ENCODE measurements at regions not wholly inside any gene's neighbourhood (a gene's known extent, or its start where the extent isn't known, plus 50 kb on each side); places are given as distances from the start of the nearest gene placed in this dataset.

DNA sequence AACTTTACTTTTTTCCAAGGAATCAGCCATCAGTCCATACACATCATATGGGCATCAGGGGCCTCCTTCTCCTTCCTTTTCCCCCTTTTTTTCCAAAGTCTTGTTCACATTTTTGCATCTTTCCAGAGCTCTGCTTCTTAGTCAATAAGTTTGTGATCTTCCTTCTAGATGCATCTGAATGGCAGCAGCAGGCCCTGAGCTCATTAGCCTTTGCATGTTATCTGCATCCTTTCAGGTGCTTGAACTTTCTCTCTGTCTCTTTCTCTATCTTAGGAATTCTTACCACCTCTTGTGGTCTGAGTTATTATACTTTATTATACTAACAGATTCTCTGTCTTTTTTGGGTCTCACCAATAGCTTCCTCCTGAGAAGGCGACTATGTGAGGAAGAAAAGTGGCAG is 312.4 kb upstream of the FANCL start:
- no peaks in the 10 kb centered on the region for H4K20me1 ChIP-seq (ENCODE audit: insufficient read depth)
- H3K36me3 ChIP-seq (ENCODE audit: insufficient read depth, low read length): no peaks in the 10 kb centered on the region
- no peaks in the 10 kb centered on the region for H3K27me3 ChIP-seq (ENCODE audit: insufficient read depth, low read depth, low read length)
- H3K27ac ChIP-seq (ENCODE audit: low read length): no peak overlapping the region
- no peaks in the 10 kb centered on the region for H3K9me2 ChIP-seq (ENCODE audit: insufficient read depth, low read length)
- TF ChIP-seq, protein P1, sequence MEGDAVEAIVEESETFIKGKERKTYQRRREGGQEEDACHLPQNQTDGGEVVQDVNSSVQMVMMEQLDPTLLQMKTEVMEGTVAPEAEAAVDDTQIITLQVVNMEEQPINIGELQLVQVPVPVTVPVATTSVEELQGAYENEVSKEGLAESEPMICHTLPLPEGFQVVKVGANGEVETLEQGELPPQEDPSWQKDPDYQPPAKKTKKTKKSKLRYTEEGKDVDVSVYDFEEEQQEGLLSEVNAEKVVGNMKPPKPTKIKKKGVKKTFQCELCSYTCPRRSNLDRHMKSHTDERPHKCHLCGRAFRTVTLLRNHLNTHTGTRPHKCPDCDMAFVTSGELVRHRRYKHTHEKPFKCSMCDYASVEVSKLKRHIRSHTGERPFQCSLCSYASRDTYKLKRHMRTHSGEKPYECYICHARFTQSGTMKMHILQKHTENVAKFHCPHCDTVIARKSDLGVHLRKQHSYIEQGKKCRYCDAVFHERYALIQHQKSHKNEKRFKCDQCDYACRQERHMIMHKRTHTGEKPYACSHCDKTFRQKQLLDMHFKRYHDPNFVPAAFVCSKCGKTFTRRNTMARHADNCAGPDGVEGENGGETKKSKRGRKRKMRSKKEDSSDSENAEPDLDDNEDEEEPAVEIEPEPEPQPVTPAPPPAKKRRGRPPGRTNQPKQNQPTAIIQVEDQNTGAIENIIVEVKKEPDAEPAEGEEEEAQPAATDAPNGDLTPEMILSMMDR (IDR thresholded peaks at IDR 0.05; ENCODE audit: poor library complexity, severe bottlenecking): no peak
- TF ChIP-seq TAF1 (IDR thresholded peaks at IDR 0.05; ENCODE audit: low read depth): no peak
- H3K4me2 ChIP-seq (ENCODE audit: low read length): no peak overlapping the region
- no peaks in the 10 kb centered on the region for H3K9me3 ChIP-seq (ENCODE audit: low read length)
- no peak overlapping the region for H3K4me3 ChIP-seq (ENCODE audit: low read length)
- H3K9ac ChIP-seq (ENCODE audit: low read length): no peak overlapping the region
- H3K79me2 ChIP-seq (replicated peaks; ENCODE audit: insufficient read depth, low read length): no peaks in the 10 kb centered on the region
- no peak overlapping the region for H2AFZ ChIP-seq (ENCODE audit: low read depth, low read length)
- no peaks in the 10 kb centered on the region for H3F3A ChIP-seq (ENCODE audit: insufficient read depth, low read length, poor library complexity, severe bottlenecking)

DNA sequence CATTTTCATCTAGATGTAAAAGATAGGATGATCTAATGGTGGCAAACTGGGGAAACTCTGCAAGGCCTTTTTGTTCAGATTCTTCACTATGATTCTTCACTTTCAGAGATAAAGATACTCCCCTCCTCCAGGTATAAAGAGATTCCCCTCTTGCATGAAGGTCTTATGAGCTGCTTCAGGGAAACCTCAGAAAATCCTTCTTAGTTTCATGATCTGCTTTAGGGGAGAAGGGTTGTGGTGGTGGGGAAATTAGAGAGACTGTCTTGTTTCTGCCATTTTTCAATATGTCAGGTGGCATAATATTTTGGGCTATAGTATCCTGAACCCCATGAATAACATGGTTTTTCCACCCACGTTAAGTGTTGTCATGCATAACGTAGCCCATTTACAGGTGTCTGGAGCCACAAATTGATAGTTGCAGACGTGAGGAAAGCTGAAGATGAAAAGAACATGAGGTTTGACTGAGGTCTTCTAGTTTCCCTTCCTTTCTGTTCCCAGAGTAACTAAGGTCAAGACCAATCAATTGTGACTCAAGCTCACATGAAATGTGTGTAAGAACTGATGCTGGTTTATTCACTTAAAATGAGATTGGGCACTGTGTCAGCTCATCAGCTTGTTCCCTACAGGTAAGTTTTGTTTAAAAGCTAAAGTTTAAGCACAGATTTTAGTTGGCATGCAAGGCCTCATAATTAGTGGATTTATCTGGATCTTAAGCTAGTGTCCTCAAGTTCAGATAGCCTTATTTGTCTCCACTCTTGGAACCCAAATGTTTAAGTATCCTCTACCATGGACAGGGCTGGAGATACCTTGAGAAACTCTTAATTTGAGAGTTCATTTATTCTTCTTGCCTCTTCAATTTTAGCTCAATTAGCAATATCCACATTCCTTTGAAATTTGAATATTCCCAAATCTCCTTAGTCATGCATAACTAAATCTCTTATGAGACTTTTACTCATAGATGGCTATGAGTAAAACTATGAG is 304.5 kb upstream of the FANCL start:
- no peaks in the 10 kb centered on the region for H4K20me1 ChIP-seq (ENCODE audit: insufficient read depth)
- H3K9me3 ChIP-seq (ENCODE audit: low read length): no peaks in the 10 kb centered on the region
- no peak overlapping the region for H3K9ac ChIP-seq (ENCODE audit: low read length)
- no peaks in the 10 kb centered on the region for H3K79me2 ChIP-seq (replicated peaks; ENCODE audit: insufficient read depth, low read length)
- no peaks in the 10 kb centered on the region for H3K27me3 ChIP-seq (ENCODE audit: insufficient read depth, low read depth, low read length)
- TF ChIP-seq MXI1 (conservative IDR thresholded peaks at IDR 0.05; ENCODE audit: poor library complexity, severe bottlenecking) (no peak), RAD21 (conservative IDR thresholded peaks at IDR 0.05) (no peak), SMC3 (conservative IDR thresholded peaks at IDR 0.05; ENCODE audit: poor library complexity) (no peak), EP300 (conservative IDR thresholded peaks at IDR 0.05; ENCODE audit: poor library complexity, severe bottlenecking) (no peak), TAF1 (IDR thresholded peaks at IDR 0.05; ENCODE audit: low read depth) (no peak), EZH2 (IDR thresholded peaks at IDR 0.05; ENCODE audit: borderline replicate concordance, insufficient read depth, low read length, poor library complexity, severe bottlenecking) (no peak), POLR2AphosphoS5 (IDR thresholded peaks at IDR 0.05) (no peak)
- TF ChIP-seq, protein P2, sequence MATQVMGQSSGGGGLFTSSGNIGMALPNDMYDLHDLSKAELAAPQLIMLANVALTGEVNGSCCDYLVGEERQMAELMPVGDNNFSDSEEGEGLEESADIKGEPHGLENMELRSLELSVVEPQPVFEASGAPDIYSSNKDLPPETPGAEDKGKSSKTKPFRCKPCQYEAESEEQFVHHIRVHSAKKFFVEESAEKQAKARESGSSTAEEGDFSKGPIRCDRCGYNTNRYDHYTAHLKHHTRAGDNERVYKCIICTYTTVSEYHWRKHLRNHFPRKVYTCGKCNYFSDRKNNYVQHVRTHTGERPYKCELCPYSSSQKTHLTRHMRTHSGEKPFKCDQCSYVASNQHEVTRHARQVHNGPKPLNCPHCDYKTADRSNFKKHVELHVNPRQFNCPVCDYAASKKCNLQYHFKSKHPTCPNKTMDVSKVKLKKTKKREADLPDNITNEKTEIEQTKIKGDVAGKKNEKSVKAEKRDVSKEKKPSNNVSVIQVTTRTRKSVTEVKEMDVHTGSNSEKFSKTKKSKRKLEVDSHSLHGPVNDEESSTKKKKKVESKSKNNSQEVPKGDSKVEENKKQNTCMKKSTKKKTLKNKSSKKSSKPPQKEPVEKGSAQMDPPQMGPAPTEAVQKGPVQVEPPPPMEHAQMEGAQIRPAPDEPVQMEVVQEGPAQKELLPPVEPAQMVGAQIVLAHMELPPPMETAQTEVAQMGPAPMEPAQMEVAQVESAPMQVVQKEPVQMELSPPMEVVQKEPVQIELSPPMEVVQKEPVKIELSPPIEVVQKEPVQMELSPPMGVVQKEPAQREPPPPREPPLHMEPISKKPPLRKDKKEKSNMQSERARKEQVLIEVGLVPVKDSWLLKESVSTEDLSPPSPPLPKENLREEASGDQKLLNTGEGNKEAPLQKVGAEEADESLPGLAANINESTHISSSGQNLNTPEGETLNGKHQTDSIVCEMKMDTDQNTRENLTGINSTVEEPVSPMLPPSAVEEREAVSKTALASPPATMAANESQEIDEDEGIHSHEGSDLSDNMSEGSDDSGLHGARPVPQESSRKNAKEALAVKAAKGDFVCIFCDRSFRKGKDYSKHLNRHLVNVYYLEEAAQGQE (IDR thresholded peaks at IDR 0.05; ENCODE audit: borderline replicate concordance): no peak
- TF ChIP-seq, protein P1 (IDR thresholded peaks at IDR 0.05; ENCODE audit: poor library complexity, severe bottlenecking): no peak
- H2AFZ ChIP-seq (ENCODE audit: low read depth, low read length): no peak overlapping the region
- no peaks in the 10 kb centered on the region for H3F3A ChIP-seq (ENCODE audit: insufficient read depth, low read length, poor library complexity, severe bottlenecking)
- H3K9me2 ChIP-seq (ENCODE audit: insufficient read depth, low read length): no peaks in the 10 kb centered on the region
- no peak overlapping the region for H3K4me2 ChIP-seq (ENCODE audit: low read length)
- H3K36me3 ChIP-seq (ENCODE audit: insufficient read depth, low read length): no peaks in the 10 kb centered on the region
- H3K4me3 ChIP-seq (ENCODE audit: low read length): no peak overlapping the region
- H3K27ac ChIP-seq (ENCODE audit: low read length): no peak overlapping the region
